HL-60 (cell line): ENCODE measurements at regions not wholly inside any gene's neighbourhood (a gene's known extent, or its start where the extent isn't known, plus 50 kb on each side); places are given as distances from the start of the nearest gene placed in this dataset.

ENCODE experiments used
- DNase-seq, 2 experiments: peaks; one replicate each; pipeline ENCODE4 v3.0.0-alpha.2; 2010 to 2020; ENCODE audit warnings: low read depth in 1 of 2, low spot score in 1 of 2
- H3K27ac ChIP-seq: fragments of 250-450 bp; sonication (Bioruptor Pico); replicated peaks from 2 replicates; pipeline ENCODE4 v1.5.1; 2020; ENCODE audit warnings: mild to moderate bottlenecking, moderate library complexity
- H3K27me3 ChIP-seq: fragments of 250-450 bp; sonication (Bioruptor Pico); 2 replicates; pipeline ENCODE4 v1.5.1; 2021; ENCODE audit warnings: mild to moderate bottlenecking, moderate library complexity; ENCODE audit not compliant: insufficient read depth, poor library complexity, severe bottlenecking
- H3K4me3 ChIP-seq: replicated peaks from 2 replicates; pipeline ENCODE4 v1.5.1; 2011; ENCODE audit warnings: mild to moderate bottlenecking, control low read depth, low read length; ENCODE audit not compliant: insufficient read depth
- CTCF ChIP-seq: IDR thresholded peaks from one replicate; pipeline ENCODE4 v1.5.1; 2011; ENCODE audit warnings: low read length, control low read depth, inconsistent platforms; ENCODE audit not compliant: insufficient read depth
- GABPA ChIP-seq: IDR thresholded peaks from 2 replicates; pipeline ENCODE4 v1.6.1; 2012; ENCODE audit warnings: low read depth
- POLR2AphosphoS5 ChIP-seq: IDR thresholded peaks from 2 replicates; pipeline ENCODE4 v1.6.1; 2012; ENCODE audit warnings: low read depth
- REST ChIP-seq: IDR thresholded peaks from 2 replicates; pipeline ENCODE4 v1.6.1; 2012; ENCODE audit warnings: low read depth; ENCODE audit not compliant: insufficient replicate concordance
- SPI1 ChIP-seq: IDR thresholded peaks from 2 replicates; pipeline ENCODE4 v1.6.1; 2012; ENCODE audit warnings: low read depth, mild to moderate bottlenecking, borderline replicate concordance

- Histone ChIP-seq H3K27ac (no peak overlapping the region), H3K4me3 (no peak overlapping the region), H3K27me3 (no peaks in the 10 kb centered on the region)
- no peak for TF ChIP-seq POLR2AphosphoS5
- TF ChIP-seq CTCF: no peak
- TF ChIP-seq SPI1: no peak
- TF ChIP-seq GABPA: no peak
- TF ChIP-seq REST: no peak
- no peak for DNase-seq
Observed at GRCh38 chr5:67337751-67338150, 141.2 kb upstream of the CD180 start.

- Histone ChIP-seq H3K27me3 (no peaks in the 10 kb centered on the region), H3K4me3 (no peak overlapping the region), H3K27ac (no peak overlapping the region)
- DNase-seq: no peak
- TF ChIP-seq CTCF (no peak), SPI1 (no peak), GABPA (no peak), POLR2AphosphoS5 (no peak), REST (no peak)
Observed at GRCh38 chr5:67335426-67335825, 138.8 kb upstream of the CD180 start.

GRCh38 chr5:67334373-67334772 lies 137.8 kb upstream of the CD180 start:
- no peak for DNase-seq
- no peaks in the 10 kb centered on the region for H3K27me3 ChIP-seq
- no peak overlapping the region for H3K4me3 ChIP-seq
- no peak overlapping the region for H3K27ac ChIP-seq
- TF ChIP-seq POLR2AphosphoS5 (no peak), SPI1 (no peak), CTCF (no peak), GABPA (no peak), REST (no peak)
